ENCODE measurements at regions not wholly inside any gene's neighbourhood (a gene's known extent, or its start where the extent isn't known, plus 50 kb on each side); places are given as distances from the start of the nearest gene placed in this dataset.
"Not testable (repeated sequence)": the region's sequence is repeated elsewhere in the genome, so short reads cannot be mapped to it uniquely, and the experiment has no call there.

- ATAC-seq, result no peak
- DNase-seq, result no peak
Observed at GRCh38 chr2:14828223-14828622, 195.7 kb downstream of the LRATD1 start.

GRCh38 chr2:14828968-14829367, 196.5 kb downstream of the LRATD1 start:
- no peak for ATAC-seq
- DNase-seq, result no peak

GRCh38 chr2:14831458-14831857, 198.9 kb downstream of the LRATD1 start:
- DNase-seq, result no peak
- ATAC-seq, result no peak

- ATAC-seq, result no peak
- no peak for DNase-seq
Observed at GRCh38 chr2:14843507-14844204, 211.1 kb downstream of the LRATD1 start.

GRCh38 chr2:14855751-14856150, 223.2 kb downstream of the LRATD1 start:
- peak; percentile 32 for ATAC-seq
- DNase-seq, result no peak

- ATAC-seq (no peak), DNase-seq (no peak)
Observed at GRCh38 chr2:14861181-14861580, 228.7 kb downstream of the LRATD1 start.

- DNase-seq (no peak), ATAC-seq (no peak)
Observed at GRCh38 chr2:14866736-14867352, 234.3 kb downstream of the LRATD1 start.

GRCh38 chr2:14867853-14868252, 235.3 kb downstream of the LRATD1 start:
- DNase-seq (no peak), ATAC-seq (no peak)

- ATAC-seq, result no peak
- DNase-seq, result no peak
Observed at GRCh38 chr2:14872779-14873325, 240.3 kb downstream of the LRATD1 start.

GRCh38 chr2:14881651-14882327, 249.3 kb downstream of the LRATD1 start:
- DNase-seq (no peak), ATAC-seq (no peak)

GRCh38 chr2:14884651-14885050, 252.1 kb downstream of the LRATD1 start:
- DNase-seq (no peak), ATAC-seq (no peak)

- no peak for ATAC-seq
- no peak for DNase-seq
Observed at GRCh38 chr2:14891546-14891945, 259.0 kb downstream of the LRATD1 start.

- no peak for ATAC-seq
- DNase-seq, result no peak
Observed at GRCh38 chr2:14896330-14897030, 264.0 kb downstream of the LRATD1 start.

- no peak for DNase-seq
- no peak for ATAC-seq
Observed at GRCh38 chr2:14899621-14900414, 267.3 kb downstream of the LRATD1 start.

GRCh38 chr2:14901737-14902136, 269.2 kb downstream of the LRATD1 start:
- DNase-seq (no peak), ATAC-seq (no peak)

GRCh38 chr2:14902953-14903352, 270.4 kb downstream of the LRATD1 start:
- no peak for DNase-seq

GRCh38 chr2:14903709-14904374, 271.3 kb downstream of the LRATD1 start:
- DNase-seq (peak; percentile 73), ATAC-seq (peak; percentile 87)

More at GRCh38 chr2:14902953-14903352, 270.4 kb downstream of the LRATD1 start:
- ATAC-seq, result no peak

- ATAC-seq, DNase-seq: not testable (repeated sequence)
Observed at GRCh38 chr2:14904378-14904777, 271.9 kb downstream of the LRATD1 start.

GRCh38 chr2:14905571-14905970, 273.1 kb downstream of the LRATD1 start:
- DNase-seq, result no peak
- ATAC-seq, result no peak

- DNase-seq (no peak), ATAC-seq (no peak)
Observed at GRCh38 chr2:14907014-14907612, 274.6 kb downstream of the LRATD1 start.

- ATAC-seq, result no peak
- no peak for DNase-seq
Observed at GRCh38 chr2:14909795-14910194, 277.3 kb downstream of the LRATD1 start.
